Psoas muscle (tissue), 7 donors: ENCODE measurements at regions not wholly inside any gene's neighbourhood (a gene's known extent, or its start where the extent isn't known, plus 50 kb on each side); places are given as distances from the start of the nearest gene placed in this dataset.

Source experiments
- ATAC-seq, 4 donors: fragments of 200-7000 bp; cut with Tn5 transposase; one replicate each; pipeline ENCODE4 v1.9.1; 2020; ENCODE audit warnings: moderate library complexity in 3 of 4, mild to moderate bottlenecking in 2 of 4
- DNase-seq, 2 donors: peaks; one replicate each; pipeline ENCODE4 v3.0.0-alpha.2; 2020
- H3K27ac ChIP-seq: fragments of 200-600 bp; one replicate; pipeline ENCODE4 v1.8.0; 2022
- H3K27me3 ChIP-seq, 3 donors: fragments of 200-600 bp in 1 of 3; one replicate each; pipeline versions ENCODE4 v1.6.1 to v1.8.0; 2013 to 2022; ENCODE audit warnings: low read length in 2 of 3, mild to moderate bottlenecking in 2 of 3, moderate library complexity in 1 of 3; ENCODE audit not compliant: insufficient read depth in 3 of 3
- H3K36me3 ChIP-seq, 2 donors: fragments of 200-600 bp in 1 of 2; one replicate each; pipeline versions ENCODE4 v1.6.1 to v1.8.0; 2013 to 2022; ENCODE audit warnings: low read depth in 1 of 2, mild to moderate bottlenecking in 1 of 2, moderate library complexity in 1 of 2; ENCODE audit not compliant: insufficient read depth in 1 of 2
- H3K4me1 ChIP-seq: fragments of 200-600 bp; one replicate; pipeline ENCODE4 v1.8.0; 2022
- H3K4me3 ChIP-seq: fragments of 200-600 bp; one replicate; pipeline ENCODE4 v1.8.0; 2022; ENCODE audit warnings: mild to moderate bottlenecking
- H3K9me3 ChIP-seq: fragments of 200-600 bp; one replicate; pipeline ENCODE4 v1.8.0; 2022
- WGBS, 3 donors: extraction: QIAGEN DNeasy Blood & Tissue Kit; methylation state at CpG; one replicate each; pipeline versions ENCODE4 v1.1.6 to v1.1.7; 2013; 5-methylcytosine and 5-hydroxymethylcytosine counted together
- intact Hi-C, 2 donors: fragments of 100-400 bp; cut with DNase I; formaldehyde crosslinking; loops; one replicate each; pipeline versions ENCODE4 v1.11.0 to v1.14.2; 2022
- TF ChIP-seq, protein P1 (sequence below): fragments of 200-600 bp; IDR thresholded peaks from one replicate; pipeline ENCODE4 v1.8.0; 2022; ENCODE audit warnings: antibody characterized with exemption
- donor health status: healthy with polysubstance abuse.
- donor health status: DM: no; HTN: no; CAD: no; lungs with moderate emphysema.
- donor health status: Bipolar disorder and iron deficiency.
- donor health status: healthy.
- donor health status: DM: yes; HTN: yes; CAD: no.
- donor health status: DM: no; HTN: no; CAD: no.
- donor health status: DM: yes; HTN: yes; CAD: no.

DNA sequence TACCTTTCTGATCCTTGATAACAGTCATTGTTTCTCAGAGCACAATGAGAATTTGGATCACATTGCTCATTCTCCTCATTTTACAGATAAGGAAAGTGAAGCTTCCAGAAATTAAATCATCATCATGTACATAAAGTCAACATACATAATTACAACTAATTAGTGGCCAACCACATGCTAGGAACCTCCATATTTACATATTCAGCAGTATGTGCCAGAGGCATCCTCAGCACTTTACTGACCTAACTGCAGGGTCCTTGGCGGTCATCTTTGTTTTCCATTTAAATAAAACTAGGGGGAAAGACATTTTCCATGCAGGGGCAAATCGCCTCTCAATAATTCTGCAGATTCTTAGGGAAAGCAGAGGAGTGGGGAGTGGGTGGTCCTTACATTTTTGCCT, 752.9 kb downstream of the KCNJ2 start:
- Histone ChIP-seq H3K27me3 (peaks cover 0 to 2% (median 0%) of the 10 kb centered on the region in 3 donors), H3K9me3 (no peaks in the 10 kb centered on the region), H3K4me3 (no peak overlapping the region), H3K4me1 (no peaks in the 10 kb centered on the region), H3K27ac (no peak overlapping the region), H3K36me3 (no peaks in the 10 kb centered on the region)
- ATAC-seq (no peak), DNase-seq (no peak)
- WGBS, 3 donors, result 87 to 94% (median 89%) methylated on average over 2 of the region's 2 CpGs
- TF ChIP-seq, protein P1, sequence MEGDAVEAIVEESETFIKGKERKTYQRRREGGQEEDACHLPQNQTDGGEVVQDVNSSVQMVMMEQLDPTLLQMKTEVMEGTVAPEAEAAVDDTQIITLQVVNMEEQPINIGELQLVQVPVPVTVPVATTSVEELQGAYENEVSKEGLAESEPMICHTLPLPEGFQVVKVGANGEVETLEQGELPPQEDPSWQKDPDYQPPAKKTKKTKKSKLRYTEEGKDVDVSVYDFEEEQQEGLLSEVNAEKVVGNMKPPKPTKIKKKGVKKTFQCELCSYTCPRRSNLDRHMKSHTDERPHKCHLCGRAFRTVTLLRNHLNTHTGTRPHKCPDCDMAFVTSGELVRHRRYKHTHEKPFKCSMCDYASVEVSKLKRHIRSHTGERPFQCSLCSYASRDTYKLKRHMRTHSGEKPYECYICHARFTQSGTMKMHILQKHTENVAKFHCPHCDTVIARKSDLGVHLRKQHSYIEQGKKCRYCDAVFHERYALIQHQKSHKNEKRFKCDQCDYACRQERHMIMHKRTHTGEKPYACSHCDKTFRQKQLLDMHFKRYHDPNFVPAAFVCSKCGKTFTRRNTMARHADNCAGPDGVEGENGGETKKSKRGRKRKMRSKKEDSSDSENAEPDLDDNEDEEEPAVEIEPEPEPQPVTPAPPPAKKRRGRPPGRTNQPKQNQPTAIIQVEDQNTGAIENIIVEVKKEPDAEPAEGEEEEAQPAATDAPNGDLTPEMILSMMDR, result no peak
- intact Hi-C loops, result no loop called here

DNA sequence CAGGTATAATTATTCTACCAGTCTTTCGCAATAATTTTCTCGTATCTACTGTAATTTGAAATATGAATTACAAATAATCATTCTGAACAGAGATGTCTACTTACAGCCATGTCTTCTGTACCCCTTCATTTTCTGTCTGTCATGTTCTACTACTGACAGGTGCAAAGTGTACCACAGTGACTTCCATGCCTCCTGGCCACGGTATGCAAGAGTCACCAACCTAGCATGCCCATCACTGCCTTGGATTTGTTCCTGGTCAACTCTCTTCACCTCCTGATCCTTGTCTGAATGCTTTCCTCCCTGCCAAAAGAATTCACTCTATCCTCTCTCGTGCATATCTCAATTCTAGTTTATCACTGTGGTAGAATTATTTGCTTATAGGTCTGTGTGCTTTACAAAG, 755.4 kb downstream of the KCNJ2 start:
- Histone ChIP-seq H3K4me1 (no peaks in the 10 kb centered on the region), H3K4me3 (no peak overlapping the region), H3K36me3 (no peaks in the 10 kb centered on the region), H3K27me3 (peaks cover 0 to 2% (median 0%) of the 10 kb centered on the region in 3 donors), H3K27ac (no peak overlapping the region), H3K9me3 (no peaks in the 10 kb centered on the region)
- WGBS, 3 donors, result 59 to 80% (median 70%) methylated on average over 4 of the region's 4 CpGs
- intact Hi-C loops, result no loop called here
- ATAC-seq (no peak), DNase-seq (no peak)
- TF ChIP-seq, protein P1, result no peak

DNA sequence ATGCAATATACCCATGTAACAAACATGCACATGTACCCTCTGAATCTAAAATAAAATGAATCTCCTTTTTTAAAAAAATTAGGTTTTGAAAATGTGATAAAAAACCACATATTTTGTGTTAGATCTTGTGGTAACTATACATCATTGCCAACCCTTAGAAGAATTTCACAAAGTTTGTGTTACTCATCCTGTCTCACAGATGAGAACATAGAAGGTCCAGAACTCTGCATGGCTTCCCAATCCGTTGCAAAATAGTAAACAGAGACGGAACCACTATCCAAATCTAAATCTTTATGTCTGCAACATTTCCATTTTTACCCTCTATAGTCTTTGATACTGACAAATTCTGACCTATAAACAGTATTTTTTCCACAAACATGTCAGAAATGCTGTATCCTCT, 759.9 kb downstream of the KCNJ2 start:
- H3K4me3 ChIP-seq, result no peak overlapping the region
- no peak overlapping the region for H3K27ac ChIP-seq
- ATAC-seq (no peak), DNase-seq (no peak)
- peaks cover 0 to 2% (median 0%) of the 10 kb centered on the region in 3 donors for H3K27me3 ChIP-seq
- 81 to 82% (median 82%) methylated on average over 2 of the region's 2 CpGs for WGBS, 3 donors
- no peaks in the 10 kb centered on the region for H3K4me1 ChIP-seq
- H3K36me3 ChIP-seq, result no peaks in the 10 kb centered on the region
- no peaks in the 10 kb centered on the region for H3K9me3 ChIP-seq
- TF ChIP-seq, protein P1, result no peak
- intact Hi-C loops, result no loop called here

DNA sequence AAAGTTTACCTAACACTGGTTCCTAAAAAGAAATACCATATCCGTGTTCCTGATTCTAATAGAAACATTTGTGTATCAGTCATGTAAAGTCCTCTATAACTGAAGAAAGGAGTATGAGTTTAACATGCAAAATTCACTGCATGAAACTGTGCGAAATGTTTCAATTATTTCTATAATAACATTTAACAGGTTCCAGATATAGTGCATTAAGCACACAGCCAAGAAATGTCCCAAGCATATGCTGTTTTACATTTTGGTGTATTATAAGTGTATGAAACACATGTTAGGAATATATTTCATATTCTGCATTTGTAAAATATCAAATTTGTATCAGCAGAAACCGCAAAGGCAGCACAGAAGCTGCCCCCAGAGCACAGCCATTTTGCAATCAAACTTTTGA, 764.9 kb downstream of the KCNJ2 start:
- no peaks in the 10 kb centered on the region for H3K4me1 ChIP-seq
- WGBS, 3 donors, result 71 to 73% (median 72%) methylated on average over 3 of the region's 3 CpGs
- no peak overlapping the region for H3K4me3 ChIP-seq
- no peak for ATAC-seq
- intact Hi-C loops, result no loop called here
- no peaks in the 10 kb centered on the region for H3K36me3 ChIP-seq
- no peaks in the 10 kb centered on the region for H3K9me3 ChIP-seq
- DNase-seq, result no peak
- H3K27ac ChIP-seq, result no peak overlapping the region
- TF ChIP-seq, protein P1, result no peak
- no peaks in the 10 kb centered on the region for H3K27me3 ChIP-seq

DNA sequence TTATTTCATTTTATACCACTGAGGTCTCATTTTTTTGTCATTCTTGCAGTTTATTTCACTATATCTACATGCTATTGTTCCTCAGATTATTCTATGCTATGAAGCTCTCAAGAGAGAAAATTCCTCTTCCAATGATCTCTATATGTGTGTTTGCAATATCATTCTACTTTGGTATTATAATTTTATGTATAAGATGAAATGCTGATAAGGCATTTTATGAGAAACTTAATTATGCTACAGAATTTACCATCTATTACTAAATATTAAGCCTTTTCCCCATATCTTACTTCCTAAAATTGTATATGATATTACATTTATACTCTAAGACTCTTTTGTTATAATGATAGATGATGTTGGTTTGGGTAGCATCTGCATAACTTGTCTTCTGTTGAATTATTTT, 765.5 kb downstream of the KCNJ2 start:
- H3K27me3 ChIP-seq, result no peaks in the 10 kb centered on the region
- no peak for ATAC-seq
- H3K36me3 ChIP-seq, result no peaks in the 10 kb centered on the region
- no peaks in the 10 kb centered on the region for H3K9me3 ChIP-seq
- TF ChIP-seq, protein P1, result no peak
- intact Hi-C loops, result no loop called here
- DNase-seq, result no peak
- no peak overlapping the region for H3K27ac ChIP-seq
- no peaks in the 10 kb centered on the region for H3K4me1 ChIP-seq
- no peak overlapping the region for H3K4me3 ChIP-seq
